Esophagus muscularis mucosa (tissue), 4 donors: ENCODE measurements at regions not wholly inside any gene's neighbourhood (a gene's known extent, or its start where the extent isn't known, plus 50 kb on each side); places are given as distances from the start of the nearest gene placed in this dataset.

Experiments used
- EP300 ChIP-seq: sonication (generic); formaldehyde crosslinking; IDR thresholded peaks from one replicate; pipeline ENCODE4 v1.6.1; 2017; ENCODE audit warnings: antibody characterized with exemption
- POLR2A ChIP-seq: fragments of 450-650 bp; IDR thresholded peaks from one replicate; pipeline ENCODE4 v1.6.1; 2017; ENCODE audit warnings: antibody characterized with exemption, moderate library complexity, mild to moderate bottlenecking, low read depth
- TF ChIP-seq, protein P1 (sequence below), 3 experiments: fragments of 200-600 bp in 2 of 3; fragments of 450-650 bp in 1 of 3; sonication (generic) in 2 of 3; IDR thresholded peaks; one replicate each; pipeline ENCODE4 v1.5.1; 2017 to 2019; ENCODE audit warnings: antibody characterized with exemption in 3 of 3, mild to moderate bottlenecking in 2 of 3, moderate library complexity in 1 of 3

DNA sequence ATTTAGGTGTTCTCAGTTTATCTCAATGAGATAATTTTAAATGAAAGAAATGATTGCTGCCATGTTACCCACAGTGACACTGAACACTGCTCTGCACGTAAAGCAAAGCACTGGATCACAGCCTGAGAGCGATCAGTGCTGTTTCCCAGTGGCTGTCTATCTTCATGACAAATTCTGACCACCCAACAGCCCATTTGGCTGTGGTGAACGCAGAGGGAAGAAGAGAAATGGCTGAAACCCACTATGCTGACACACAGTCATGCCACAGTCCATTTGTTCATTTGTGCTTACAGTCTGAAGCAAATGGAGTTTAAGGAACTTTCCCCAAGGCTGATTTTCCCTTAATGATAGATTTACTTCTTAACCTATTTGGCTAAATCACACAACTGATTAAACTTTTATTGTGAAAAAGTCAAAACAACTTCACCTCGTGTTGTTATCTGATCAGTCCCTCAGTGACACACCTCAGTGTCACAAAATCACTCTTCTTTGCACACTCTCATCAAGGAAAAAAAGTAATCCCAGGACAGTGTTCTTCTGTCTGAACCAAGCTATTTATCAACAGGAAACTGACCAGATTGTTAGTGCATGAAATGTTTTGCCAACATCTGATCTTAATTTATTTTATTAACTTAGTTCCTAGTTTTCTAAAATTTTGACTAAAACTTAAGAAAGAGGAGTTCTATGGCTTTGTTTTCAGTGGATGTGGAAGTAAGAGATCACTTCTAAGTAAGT lies 225.1 kb downstream of the TBX18 start:
- TF ChIP-seq, protein P1, sequence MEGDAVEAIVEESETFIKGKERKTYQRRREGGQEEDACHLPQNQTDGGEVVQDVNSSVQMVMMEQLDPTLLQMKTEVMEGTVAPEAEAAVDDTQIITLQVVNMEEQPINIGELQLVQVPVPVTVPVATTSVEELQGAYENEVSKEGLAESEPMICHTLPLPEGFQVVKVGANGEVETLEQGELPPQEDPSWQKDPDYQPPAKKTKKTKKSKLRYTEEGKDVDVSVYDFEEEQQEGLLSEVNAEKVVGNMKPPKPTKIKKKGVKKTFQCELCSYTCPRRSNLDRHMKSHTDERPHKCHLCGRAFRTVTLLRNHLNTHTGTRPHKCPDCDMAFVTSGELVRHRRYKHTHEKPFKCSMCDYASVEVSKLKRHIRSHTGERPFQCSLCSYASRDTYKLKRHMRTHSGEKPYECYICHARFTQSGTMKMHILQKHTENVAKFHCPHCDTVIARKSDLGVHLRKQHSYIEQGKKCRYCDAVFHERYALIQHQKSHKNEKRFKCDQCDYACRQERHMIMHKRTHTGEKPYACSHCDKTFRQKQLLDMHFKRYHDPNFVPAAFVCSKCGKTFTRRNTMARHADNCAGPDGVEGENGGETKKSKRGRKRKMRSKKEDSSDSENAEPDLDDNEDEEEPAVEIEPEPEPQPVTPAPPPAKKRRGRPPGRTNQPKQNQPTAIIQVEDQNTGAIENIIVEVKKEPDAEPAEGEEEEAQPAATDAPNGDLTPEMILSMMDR (IDR thresholded peaks at IDR 0.05), result no peak
- TF ChIP-seq POLR2A (no peak), EP300 (no peak)
